Upper lobe of left lung (tissue), 4 donors: ENCODE measurements at regions not wholly inside any gene's neighbourhood (a gene's known extent, or its start where the extent isn't known, plus 50 kb on each side); places are given as distances from the start of the nearest gene placed in this dataset.

Experiments used
- CTCF ChIP-seq, 6 experiments: fragments of 450-650 bp in 4 of 6; fragments of 200-600 bp in 2 of 6; sonication (generic) in 2 of 6; IDR thresholded peaks; one replicate each; pipeline ENCODE4 v1.5.1; 2016 to 2019; ENCODE audit warnings: antibody characterized with exemption in 6 of 6
- EP300 ChIP-seq, 4 donors: sonication (generic); formaldehyde crosslinking; IDR thresholded peaks; one replicate each; pipeline ENCODE4 v1.5.1; 2017; ENCODE audit warnings: antibody characterized with exemption in 4 of 4, control low read depth in 2 of 4
- POLR2AphosphoS5 ChIP-seq, 2 donors: sonication (generic); formaldehyde crosslinking; IDR thresholded peaks; one replicate each; pipeline ENCODE4 v1.5.1; 2017; ENCODE audit warnings: antibody characterized with exemption in 2 of 2

DNA sequence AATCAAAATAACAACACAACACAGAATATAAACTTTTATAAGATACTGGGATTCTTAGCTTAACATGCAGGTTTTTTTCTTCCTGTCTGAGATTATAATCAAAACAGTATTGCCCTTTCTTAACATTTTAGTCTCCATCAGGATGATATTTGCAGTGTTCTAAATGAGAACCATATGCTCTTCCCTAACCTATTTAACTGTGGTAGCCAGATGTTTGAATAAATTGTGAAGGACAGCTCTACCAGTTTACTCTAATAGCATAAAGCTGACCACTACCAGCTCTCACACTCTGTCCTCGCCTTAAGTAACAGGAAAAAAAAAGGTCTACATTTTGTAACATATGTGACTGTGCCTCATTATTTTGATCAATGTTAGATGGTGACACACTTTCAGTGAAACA is 618.7 kb upstream of the SGCG start:
- no peak for TF ChIP-seq CTCF (IDR thresholded peaks at IDR 0.05)
- TF ChIP-seq EP300 (IDR thresholded peaks at IDR 0.05), result no peak
- TF ChIP-seq POLR2AphosphoS5 (IDR thresholded peaks at IDR 0.05), result no peak
